ENCODE measurements at regions not wholly inside any gene's neighbourhood (a gene's known extent, or its start where the extent isn't known, plus 50 kb on each side); places are given as distances from the start of the nearest gene placed in this dataset.

GRCh38 chr18:39072970-39073369, 1507.4 kb upstream of the CELF4 start:
- DNase-seq: no peak

GRCh38 chr18:39062426-39062825, 1496.8 kb upstream of the CELF4 start:
- no peak for DNase-seq

- DNase-seq: no peak
Observed at GRCh38 chr18:39058386-39059000, 1492.9 kb upstream of the CELF4 start.

- DNase-seq: no peak
Observed at GRCh38 chr18:39057423-39058064, 1491.9 kb upstream of the CELF4 start.

GRCh38 chr18:39053571-39053970, 1488.0 kb upstream of the CELF4 start:
- DNase-seq: peak; percentile 84

GRCh38 chr18:39051013-39051412, 1485.4 kb upstream of the CELF4 start:
- DNase-seq: no peak

GRCh38 chr18:39039813-39040212, 1474.2 kb upstream of the CELF4 start:
- DNase-seq: no peak

- peak; percentile 86 for DNase-seq
Observed at GRCh38 chr18:39037925-39038324, 1472.3 kb upstream of the CELF4 start.

- no peak for DNase-seq
Observed at GRCh38 chr18:39033312-39033711, 1467.7 kb upstream of the CELF4 start.

- DNase-seq: no peak
Observed at GRCh38 chr18:39031647-39032046, 1466.0 kb upstream of the CELF4 start.

- DNase-seq: no peak
Observed at GRCh38 chr18:39030124-39030655, 1464.6 kb upstream of the CELF4 start.

GRCh38 chr18:39025531-39025930, 1459.9 kb upstream of the CELF4 start:
- DNase-seq: no peak

- DNase-seq: peak; percentile 59
Observed at GRCh38 chr18:39019989-39020388, 1454.4 kb upstream of the CELF4 start.

- no peak for DNase-seq
Observed at GRCh38 chr18:39007031-39007902, 1441.7 kb upstream of the CELF4 start.

GRCh38 chr18:38996056-38996455, 1430.5 kb upstream of the CELF4 start:
- no peak for DNase-seq

GRCh38 chr18:38993342-38993741, 1427.7 kb upstream of the CELF4 start:
- no peak for DNase-seq

GRCh38 chr18:38984968-38985367, 1419.4 kb upstream of the CELF4 start:
- DNase-seq: no peak

- no peak for DNase-seq
Observed at GRCh38 chr18:38982072-38982471, 1416.5 kb upstream of the CELF4 start.

GRCh38 chr18:38981389-38981788, 1415.8 kb upstream of the CELF4 start:
- no peak for DNase-seq

- DNase-seq: no peak
Observed at GRCh38 chr18:38980420-38980819, 1414.8 kb upstream of the CELF4 start.

GRCh38 chr18:38972571-38972970, 1407.0 kb upstream of the CELF4 start:
- no peak for DNase-seq

- DNase-seq: no peak
Observed at GRCh38 chr18:38971881-38972280, 1406.3 kb upstream of the CELF4 start.

- no peak for DNase-seq
Observed at GRCh38 chr18:38966841-38967240, 1401.2 kb upstream of the CELF4 start.
